Activated CD4-positive, alpha-beta T cell treated with anti-CD3 and anti-CD28 coated beads for 36 hours (primary cell): ENCODE measurements at regions not wholly inside any gene's neighbourhood (a gene's known extent, or its start where the extent isn't known, plus 50 kb on each side); places are given as distances from the start of the nearest gene placed in this dataset.
"Not testable (repeated sequence)": the region's sequence is repeated elsewhere in the genome, so short reads cannot be mapped to it uniquely, and the experiment has no call there.

Source experiments
- ATAC-seq: fragments of 200-7000 bp; cut with Tn5 transposase; one replicate; pipeline ENCODE4 v1.10.0; 2021; ENCODE audit warnings: mild to moderate bottlenecking, moderate library complexity
- CTCF ChIA-PET: fragments of 350-600 bp; sonication (Branson Sonifier 250); formaldehyde crosslinking; loops from one replicate; lab custom pipeline; 2021; ENCODE audit warnings: antibody characterized with exemption; lab: Charles Lee
- POLR2A ChIA-PET: fragments of 350-600 bp; sonication (Branson Sonifier 250); formaldehyde crosslinking; loops from one replicate; lab custom pipeline; 2021; ENCODE audit warnings: antibody characterized with exemption, inconsistent platforms; lab: Charles Lee
- DNase-seq: peaks from one replicate; pipeline ENCODE4 v3.0.0-alpha.2; 2020
- H3K27ac Mint-ChIP-seq: one replicate; pipeline ENCODE4 v1.8.0; 2021; ENCODE audit warnings: mixed read lengths
- H3K27me3 Mint-ChIP-seq: one replicate; pipeline ENCODE4 v1.8.0; 2021; ENCODE audit warnings: mixed read lengths
- H3K36me3 Mint-ChIP-seq: one replicate; pipeline ENCODE4 v1.8.0; 2021; ENCODE audit warnings: low read depth, mixed read lengths
- H3K4me1 Mint-ChIP-seq: one replicate; pipeline ENCODE4 v1.8.0; 2021; ENCODE audit warnings: mixed read lengths
- H3K4me3 Mint-ChIP-seq: one replicate; pipeline ENCODE4 v1.8.0; 2021; ENCODE audit warnings: mild to moderate bottlenecking, moderate library complexity, mixed read lengths
- H3K9me3 Mint-ChIP-seq: one replicate; pipeline ENCODE4 v1.8.0; 2021; ENCODE audit warnings: low read depth, mixed read lengths
- intact Hi-C, 2 experiments: fragments of 100-400 bp; cut with DNase I in 1 of 2; cut with micrococcal nuclease in 1 of 2; formaldehyde crosslinking; loops; one replicate each; pipeline versions ENCODE4 v1.14.2 to v1.15.1; 2022 to 2024; cut with DNase I, micrococcal nuclease

- intact Hi-C loops = no loop called here
- Mint-ChIP-seq H3K27ac (no peak overlapping the region), H3K4me3 (no peak overlapping the region), H3K36me3 (no peaks in the 10 kb centered on the region), H3K4me1 (peaks cover 3% of the 10 kb centered on the region), H3K9me3 (no peaks in the 10 kb centered on the region), H3K27me3 (no peaks in the 10 kb centered on the region)
- ChIA-PET POLR2A (no interaction called here), CTCF (no interaction called here)
- ATAC-seq (no peak), DNase-seq (no peak)
Measured at GRCh38 chr22:23473901-23474300, 106.2 kb downstream of the IGLL1 start.

DNA sequence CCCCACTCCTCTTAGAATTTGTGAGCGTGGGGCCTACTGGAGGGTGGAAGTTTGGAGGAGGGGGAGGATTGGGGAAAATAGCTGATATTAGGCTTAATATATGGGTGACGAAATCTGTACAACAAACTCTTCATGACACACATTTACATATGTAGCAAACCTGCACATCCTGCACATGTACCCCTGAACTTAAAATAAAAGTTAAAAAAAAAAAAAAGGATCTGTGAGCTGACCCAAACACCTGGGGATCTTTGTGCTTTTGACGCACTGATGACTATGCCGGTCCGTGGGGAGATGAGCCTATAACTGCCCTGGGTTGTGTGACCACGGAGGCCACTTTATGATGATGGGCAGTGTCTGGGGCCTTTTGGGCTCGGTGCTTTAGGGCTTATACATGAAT, 107.7 kb downstream of the IGLL1 start:
- H3K27ac Mint-ChIP-seq = not testable (repeated sequence)

DNA sequence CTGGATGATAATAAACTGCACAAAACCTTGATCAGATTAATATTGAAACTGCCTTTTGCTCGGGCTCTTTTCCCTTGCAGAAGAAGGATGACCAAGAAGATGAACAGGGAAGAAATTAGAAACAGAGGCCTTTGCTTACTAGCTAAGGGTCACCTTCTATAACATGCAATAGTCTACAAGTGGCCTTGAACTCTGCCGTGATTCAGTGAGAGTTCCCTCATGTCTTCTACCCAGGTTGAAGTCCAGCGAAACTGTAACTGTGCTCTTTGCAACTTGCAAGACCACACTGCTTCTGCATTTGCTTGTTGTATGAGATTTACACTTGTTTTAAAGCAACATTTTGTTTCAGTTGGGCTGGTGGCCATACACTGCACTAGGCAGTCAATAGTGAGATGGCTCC, 108.4 kb downstream of the IGLL1 start:
- ChIA-PET POLR2A (no interaction called here), CTCF (no interaction called here)
- H3K27me3 Mint-ChIP-seq = no peaks in the 10 kb centered on the region
- ATAC-seq = no peak
- no peak overlapping the region for H3K4me3 Mint-ChIP-seq
- H3K36me3 Mint-ChIP-seq = no peaks in the 10 kb centered on the region
- intact Hi-C loops = no loop called here
- H3K27ac Mint-ChIP-seq = no peak overlapping the region
- no peak for DNase-seq
- no peaks in the 10 kb centered on the region for H3K9me3 Mint-ChIP-seq
- no peaks in the 10 kb centered on the region for H3K4me1 Mint-ChIP-seq

More for the DNA sequence above, 107.7 kb downstream of the IGLL1 start:
- H3K27me3 Mint-ChIP-seq, intact Hi-C loops, H3K9me3 Mint-ChIP-seq, POLR2A ChIA-PET, CTCF ChIA-PET, H3K4me1 Mint-ChIP-seq, ATAC-seq, DNase-seq, H3K36me3 Mint-ChIP-seq, H3K4me3 Mint-ChIP-seq: not testable (repeated sequence)

DNA sequence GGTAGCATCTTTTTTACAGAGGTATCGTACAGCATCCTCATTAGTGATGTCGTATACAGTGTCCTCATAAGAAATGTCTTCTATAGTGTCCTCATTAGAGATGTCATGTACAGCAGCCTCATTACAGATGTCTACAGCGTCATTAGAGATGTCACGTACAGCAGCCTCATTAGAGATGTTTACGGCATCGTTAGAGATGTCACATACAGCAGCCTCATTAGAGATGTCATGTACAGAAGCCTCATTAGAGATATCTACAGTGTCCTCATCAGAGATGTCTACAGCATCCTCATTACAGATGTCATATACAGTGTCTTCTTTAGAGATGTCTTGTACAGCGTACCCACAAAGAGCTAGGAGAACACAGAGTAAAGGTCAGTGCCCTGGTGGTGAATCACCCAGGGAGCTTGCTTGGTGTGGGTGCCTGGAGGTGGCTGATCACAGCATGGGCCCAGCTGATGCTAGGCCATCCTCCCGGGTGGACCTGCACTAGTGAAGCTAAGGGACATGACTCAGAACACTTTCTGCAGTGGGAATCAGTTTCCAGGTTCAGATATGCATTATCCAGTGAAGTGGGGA, 109.2 kb downstream of the IGLL1 start:
- ATAC-seq = no peak
- Mint-ChIP-seq H3K36me3 (no peaks in the 10 kb centered on the region), H3K4me3 (no peak overlapping the region), H3K27me3 (no peaks in the 10 kb centered on the region), H3K9me3 (no peaks in the 10 kb centered on the region), H3K4me1 (no peaks in the 10 kb centered on the region), H3K27ac (no peak overlapping the region)
- ChIA-PET CTCF (no interaction called here), POLR2A (no interaction called here)
- DNase-seq = no peak
- intact Hi-C loops = no loop called here

DNA sequence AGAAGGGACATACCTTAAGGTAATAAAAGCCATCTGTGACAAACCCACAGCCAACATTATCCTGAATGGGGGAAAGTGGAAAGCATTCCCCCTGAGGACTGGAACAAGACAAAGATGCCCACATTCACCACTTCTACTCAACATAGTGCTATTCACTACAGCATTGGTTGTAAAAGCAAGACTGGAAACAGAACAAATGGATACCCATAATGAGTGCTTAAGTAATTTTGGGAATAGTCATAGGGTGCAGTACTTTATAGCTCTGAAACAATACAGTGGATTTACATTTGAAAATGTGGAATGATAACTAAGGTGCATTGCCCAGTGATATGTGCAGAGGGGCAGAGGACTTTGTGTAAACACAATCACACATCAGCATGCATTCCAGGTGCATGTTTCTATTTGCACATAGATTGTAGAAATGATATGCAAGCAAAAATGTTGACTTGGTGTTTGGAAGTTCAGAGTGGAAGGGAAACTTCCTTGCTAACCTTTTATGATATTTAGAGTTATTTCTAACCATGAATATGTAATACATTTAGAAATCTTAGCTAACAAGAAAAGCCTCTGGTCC, 112.3 kb downstream of the IGLL1 start:
- DNase-seq (no peak), ATAC-seq (no peak)
- Mint-ChIP-seq H3K27ac (no peak overlapping the region), H3K4me1 (no peaks in the 10 kb centered on the region), H3K4me3 (no peak overlapping the region), H3K36me3 (no peaks in the 10 kb centered on the region), H3K9me3 (no peaks in the 10 kb centered on the region), H3K27me3 (peaks cover 6% of the 10 kb centered on the region)
- intact Hi-C loops = no loop called here
- ChIA-PET CTCF (no interaction called here), POLR2A (no interaction called here)

DNA sequence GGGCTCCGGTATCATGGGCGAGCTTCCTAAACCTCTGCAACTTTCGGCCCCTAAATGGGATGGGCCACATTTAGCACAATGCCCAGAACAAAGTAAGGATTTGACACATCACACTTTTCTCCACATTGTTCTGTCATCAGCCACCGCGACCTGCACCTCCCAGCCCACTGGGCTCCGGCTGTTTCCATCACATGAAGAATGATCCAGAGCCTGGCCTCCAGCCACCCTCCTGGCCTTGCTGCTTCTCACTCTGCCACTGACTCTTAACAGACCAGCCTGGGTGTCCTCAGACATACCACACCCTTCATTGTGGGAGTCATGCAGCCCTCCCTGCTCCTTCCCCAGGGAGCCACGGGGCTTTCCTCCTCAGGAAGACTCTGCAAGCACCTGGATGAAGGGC, 113.7 kb downstream of the IGLL1 start:
- Mint-ChIP-seq H3K36me3 (no peaks in the 10 kb centered on the region), H3K27me3 (peaks cover 8% of the 10 kb centered on the region), H3K4me3 (no peak overlapping the region), H3K27ac (no peak overlapping the region), H3K9me3 (no peaks in the 10 kb centered on the region), H3K4me1 (no peaks in the 10 kb centered on the region)
- CTCF ChIA-PET = no interaction called here
- DNase-seq (no peak), ATAC-seq (no peak)
- intact Hi-C loops = no loop called here
- POLR2A ChIA-PET = no interaction called here

DNA sequence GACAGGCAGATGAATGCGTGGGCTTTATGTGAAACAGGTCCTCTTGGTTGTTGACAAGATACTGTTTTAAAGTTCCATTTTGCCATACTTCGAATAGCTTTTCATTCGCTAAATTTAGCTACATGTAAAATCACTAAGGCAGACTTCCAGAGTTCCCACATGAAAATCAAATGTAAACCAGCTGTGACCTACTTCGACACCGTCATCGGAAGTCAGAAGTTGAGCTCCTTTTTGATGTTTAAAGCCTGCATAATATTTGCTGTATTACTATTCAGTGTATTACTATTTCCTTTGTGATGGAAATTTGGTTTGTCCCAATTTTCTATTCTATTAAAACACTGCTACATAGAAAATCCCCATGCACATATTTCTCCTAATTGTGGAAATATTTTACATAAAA, 115.3 kb downstream of the IGLL1 start:
- H3K36me3 Mint-ChIP-seq, DNase-seq, ATAC-seq, H3K4me3 Mint-ChIP-seq, POLR2A ChIA-PET, H3K27ac Mint-ChIP-seq, H3K9me3 Mint-ChIP-seq, H3K27me3 Mint-ChIP-seq, H3K4me1 Mint-ChIP-seq, intact Hi-C loops: not testable (repeated sequence)
- CTCF ChIA-PET = interaction anchor here (1.1 kb wide), 2 partner anchors 9 to 34 kb away, joined by 3 read pairs; no protein-coding TSS in a partner anchor

GRCh38 chr22:23460517-23461031, 119.5 kb downstream of the IGLL1 start:
- H3K4me3 Mint-ChIP-seq, POLR2A ChIA-PET, H3K9me3 Mint-ChIP-seq, H3K27ac Mint-ChIP-seq, CTCF ChIA-PET, H3K36me3 Mint-ChIP-seq, intact Hi-C loops: not testable (repeated sequence)
- Mint-ChIP-seq H3K27me3 (peaks cover 23% of the 10 kb centered on the region), H3K4me1 (peaks cover 11% of the 10 kb centered on the region)
- DNase-seq (peak; percentile 24), ATAC-seq (peak; percentile 61)

GRCh38 chr22:23459645-23460516, 120.2 kb downstream of the IGLL1 start:
- H3K36me3 Mint-ChIP-seq, H3K27ac Mint-ChIP-seq, POLR2A ChIA-PET, intact Hi-C loops, H3K4me3 Mint-ChIP-seq, CTCF ChIA-PET, H3K9me3 Mint-ChIP-seq, DNase-seq, ATAC-seq: not testable (repeated sequence)
- Mint-ChIP-seq H3K27me3 (peaks cover 23% of the 10 kb centered on the region), H3K4me1 (peaks cover 11% of the 10 kb centered on the region)

DNA sequence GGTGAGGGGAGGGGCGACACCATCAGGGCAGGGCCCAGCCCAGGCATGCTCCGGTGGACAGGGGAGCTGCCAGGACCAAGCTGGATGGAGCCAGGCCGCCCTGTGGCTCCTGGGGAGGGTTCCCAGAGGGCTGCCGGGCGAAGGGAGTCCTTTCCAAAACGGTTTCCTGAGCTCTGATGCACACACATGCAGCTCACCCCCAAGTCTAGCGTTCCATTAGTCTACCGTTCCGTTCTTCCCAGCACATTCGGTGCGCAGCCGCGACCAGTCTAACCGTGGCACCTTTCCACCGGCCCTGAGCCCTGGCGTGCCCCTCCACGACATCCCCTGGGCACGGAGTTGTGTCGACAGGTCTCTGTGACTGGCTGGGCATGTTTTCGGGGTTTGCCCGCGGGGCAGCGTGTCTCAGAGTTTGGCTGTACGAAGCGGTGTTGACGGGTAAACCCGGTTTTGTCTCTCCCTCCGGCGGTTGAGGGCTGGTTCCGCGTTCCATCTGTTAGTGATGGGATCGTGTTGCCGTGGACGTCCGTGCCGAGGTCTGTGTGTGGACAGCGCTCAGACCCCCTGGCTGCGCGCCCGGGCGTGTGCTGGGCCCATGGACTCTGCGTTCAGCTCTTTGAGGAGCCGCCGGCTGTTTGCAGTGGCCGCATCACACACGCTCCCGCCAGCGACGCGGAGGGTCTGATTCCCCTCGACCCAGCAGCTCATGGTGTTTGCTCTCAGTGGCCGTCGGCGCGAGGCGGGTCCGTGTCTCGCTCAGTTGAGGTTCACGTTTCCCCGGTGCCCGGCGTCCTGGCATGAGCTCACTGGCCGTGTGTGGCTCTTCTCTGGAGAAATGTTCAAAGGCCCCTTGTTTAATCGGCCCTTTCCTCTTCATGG, 121.2 kb downstream of the IGLL1 start:
- DNase-seq = no peak
- Mint-ChIP-seq H3K27ac (no peak overlapping the region), H3K27me3 (peaks cover 20% of the 10 kb centered on the region), H3K4me3 (no peak overlapping the region), H3K4me1 (peaks cover 11% of the 10 kb centered on the region), H3K36me3 (no peaks in the 10 kb centered on the region), H3K9me3 (no peaks in the 10 kb centered on the region)
- ChIA-PET CTCF (no interaction called here), POLR2A (no interaction called here)
- intact Hi-C loops = no loop called here
- no peak for ATAC-seq

GRCh38 chr22:23457380-23457985, 122.6 kb downstream of the IGLL1 start:
- intact Hi-C loops = no loop called here
- H3K27ac Mint-ChIP-seq = no peak overlapping the region

More at GRCh38 chr22:23457380-23457985, 122.6 kb downstream of the IGLL1 start:
- DNase-seq (no peak), ATAC-seq (no peak)
- ChIA-PET POLR2A (no interaction called here), CTCF (no interaction called here)
- no peaks in the 10 kb centered on the region for H3K9me3 Mint-ChIP-seq
- no peaks in the 10 kb centered on the region for H3K36me3 Mint-ChIP-seq
- H3K4me1 Mint-ChIP-seq = peaks cover 11% of the 10 kb centered on the region
- no peak overlapping the region for H3K4me3 Mint-ChIP-seq
- peaks cover 20% of the 10 kb centered on the region for H3K27me3 Mint-ChIP-seq
